Endothelial cell of umbilical vein (primary cell): ENCODE measurements at regions not wholly inside any gene's neighbourhood (a gene's known extent, or its start where the extent isn't known, plus 50 kb on each side); places are given as distances from the start of the nearest gene placed in this dataset.
"Not testable (repeated sequence)": the region's sequence is repeated elsewhere in the genome, so short reads cannot be mapped to it uniquely, and the experiment has no call there.

Experiments
- EZH2 ChIP-seq: IDR thresholded peaks from 2 replicates; pipeline ENCODE4 v1.6.1; 2012; ENCODE audit warnings: borderline replicate concordance, low read depth, mild to moderate bottlenecking, moderate library complexity, low read length, inconsistent platforms; ENCODE audit not compliant: severe bottlenecking
- FOS ChIP-seq: IDR thresholded peaks from 2 replicates; pipeline ENCODE4 v1.6.1; 2011; ENCODE audit warnings: mild to moderate bottlenecking, low read length, moderate library complexity, borderline replicate concordance; ENCODE audit not compliant: insufficient read depth
- JUN ChIP-seq: IDR thresholded peaks from 2 replicates; pipeline ENCODE4 v1.6.1; 2011; ENCODE audit warnings: borderline replicate concordance, low read depth; ENCODE audit not compliant: insufficient read length, insufficient read depth
- POLR2A ChIP-seq: IDR thresholded peaks from 2 replicates; pipeline ENCODE4 v1.6.1; 2012; ENCODE audit warnings: low read depth, mild to moderate bottlenecking, control low read depth, low read length
- POLR2AphosphoS5 ChIP-seq: IDR thresholded peaks from 2 replicates; pipeline ENCODE4 v1.6.1; 2012; ENCODE audit warnings: low read depth, mild to moderate bottlenecking, control low read depth, low read length, moderate library complexity; ENCODE audit not compliant: insufficient read depth
- TF ChIP-seq, protein P1 (sequence below), 2 donors: IDR thresholded peaks; 1 replicate in 1 of 2; 2 replicates in 1 of 2; pipeline ENCODE4 v1.5.1; 2011; ENCODE audit warnings: low read length in 2 of 2, mild to moderate bottlenecking in 2 of 2, moderate library complexity in 2 of 2, control low read depth in 1 of 2, inconsistent platforms in 1 of 2, low read depth in 1 of 2; ENCODE audit not compliant: insufficient read depth in 1 of 2; ENCODE audit errors: extremely low read depth in 1 of 2

GRCh38 chr2:188033240-188033639 lies 258.4 kb upstream of the GULP1 start:
- not testable (repeated sequence) for TF ChIP-seq POLR2A, EZH2, POLR2AphosphoS5, JUN, FOS
- TF ChIP-seq, protein P1, sequence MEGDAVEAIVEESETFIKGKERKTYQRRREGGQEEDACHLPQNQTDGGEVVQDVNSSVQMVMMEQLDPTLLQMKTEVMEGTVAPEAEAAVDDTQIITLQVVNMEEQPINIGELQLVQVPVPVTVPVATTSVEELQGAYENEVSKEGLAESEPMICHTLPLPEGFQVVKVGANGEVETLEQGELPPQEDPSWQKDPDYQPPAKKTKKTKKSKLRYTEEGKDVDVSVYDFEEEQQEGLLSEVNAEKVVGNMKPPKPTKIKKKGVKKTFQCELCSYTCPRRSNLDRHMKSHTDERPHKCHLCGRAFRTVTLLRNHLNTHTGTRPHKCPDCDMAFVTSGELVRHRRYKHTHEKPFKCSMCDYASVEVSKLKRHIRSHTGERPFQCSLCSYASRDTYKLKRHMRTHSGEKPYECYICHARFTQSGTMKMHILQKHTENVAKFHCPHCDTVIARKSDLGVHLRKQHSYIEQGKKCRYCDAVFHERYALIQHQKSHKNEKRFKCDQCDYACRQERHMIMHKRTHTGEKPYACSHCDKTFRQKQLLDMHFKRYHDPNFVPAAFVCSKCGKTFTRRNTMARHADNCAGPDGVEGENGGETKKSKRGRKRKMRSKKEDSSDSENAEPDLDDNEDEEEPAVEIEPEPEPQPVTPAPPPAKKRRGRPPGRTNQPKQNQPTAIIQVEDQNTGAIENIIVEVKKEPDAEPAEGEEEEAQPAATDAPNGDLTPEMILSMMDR (IDR thresholded peaks at IDR 0.05; ENCODE audit: extremely low read depth in 1 of 2, insufficient read depth in 1 of 2, low read depth in 1 of 2, low read length in 2 of 2): not testable (repeated sequence)
